HG03442 (cell line): ENCODE measurements at regions not wholly inside any gene's neighbourhood (a gene's known extent, or its start where the extent isn't known, plus 50 kb on each side); places are given as distances from the start of the nearest gene placed in this dataset.
"Not testable (repeated sequence)": the region's sequence is repeated elsewhere in the genome, so short reads cannot be mapped to it uniquely, and the experiment has no call there.

ENCODE experiments used
- ATAC-seq: cut with Tn5 transposase; IDR thresholded peaks from one replicate; pipeline ENCODE4 v1.9.1; 2021; ENCODE audit warnings: mild to moderate bottlenecking, moderate library complexity; ENCODE audit not compliant: unreplicated experiment

DNA sequence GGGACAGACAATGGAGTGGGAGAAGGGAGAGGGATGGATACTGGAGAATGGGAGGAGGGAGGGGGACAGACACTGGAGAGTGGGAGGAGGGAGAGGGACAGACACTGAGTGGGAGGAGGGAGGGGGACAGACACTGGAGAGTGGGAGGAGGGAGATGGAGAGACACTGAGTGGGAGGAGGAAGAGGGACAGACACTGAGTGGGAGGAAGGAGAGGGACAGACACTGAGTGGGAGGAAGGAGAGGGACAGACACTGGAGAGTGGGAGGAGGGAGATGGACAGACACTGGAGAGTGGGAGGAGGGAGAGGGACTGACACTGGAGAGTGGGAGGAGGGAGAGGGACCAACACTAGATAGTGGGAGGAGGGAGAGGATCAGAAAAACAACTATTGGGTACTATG lies 426.7 kb upstream of the PMFBP1 start:
- ATAC-seq, result no peak

DNA sequence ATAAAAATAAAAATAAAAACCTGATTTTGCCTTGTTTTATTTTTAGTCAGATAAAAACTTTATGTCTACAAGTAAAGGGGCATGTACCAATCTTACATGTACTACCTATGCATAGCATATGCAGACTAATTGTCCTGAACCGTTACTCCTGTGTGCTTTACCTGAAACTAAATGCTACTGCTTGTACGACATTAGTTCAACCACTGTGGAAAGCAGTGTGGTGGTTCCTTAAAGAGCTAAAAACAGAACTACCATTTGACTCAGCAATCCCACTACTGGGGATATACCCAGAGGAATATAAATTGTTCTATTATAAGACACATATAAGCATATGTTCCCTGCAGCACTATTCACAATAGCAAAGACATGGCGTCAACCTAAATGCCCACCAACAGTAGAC lies 426.0 kb upstream of the PMFBP1 start:
- no peak for ATAC-seq

DNA sequence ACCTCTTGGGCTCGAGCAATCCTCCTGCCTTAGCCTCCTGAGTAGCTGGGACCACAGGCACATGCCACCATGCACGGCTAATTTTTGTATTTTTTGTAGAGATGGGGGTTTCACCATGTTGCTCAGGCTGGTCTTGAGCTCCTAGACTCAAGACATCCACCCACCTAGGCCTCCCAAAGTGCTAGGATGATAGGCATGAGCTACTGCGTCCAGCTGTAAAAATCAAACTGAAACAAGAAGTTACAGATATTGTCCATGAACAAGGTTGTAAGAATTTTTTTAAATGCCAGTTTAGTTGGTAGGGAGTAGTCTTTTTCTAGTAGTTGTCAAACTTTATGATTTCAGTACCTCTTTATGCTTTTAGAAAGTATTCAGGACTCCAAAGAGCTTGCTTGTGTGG lies 424.4 kb upstream of the PMFBP1 start:
- no peak for ATAC-seq

DNA sequence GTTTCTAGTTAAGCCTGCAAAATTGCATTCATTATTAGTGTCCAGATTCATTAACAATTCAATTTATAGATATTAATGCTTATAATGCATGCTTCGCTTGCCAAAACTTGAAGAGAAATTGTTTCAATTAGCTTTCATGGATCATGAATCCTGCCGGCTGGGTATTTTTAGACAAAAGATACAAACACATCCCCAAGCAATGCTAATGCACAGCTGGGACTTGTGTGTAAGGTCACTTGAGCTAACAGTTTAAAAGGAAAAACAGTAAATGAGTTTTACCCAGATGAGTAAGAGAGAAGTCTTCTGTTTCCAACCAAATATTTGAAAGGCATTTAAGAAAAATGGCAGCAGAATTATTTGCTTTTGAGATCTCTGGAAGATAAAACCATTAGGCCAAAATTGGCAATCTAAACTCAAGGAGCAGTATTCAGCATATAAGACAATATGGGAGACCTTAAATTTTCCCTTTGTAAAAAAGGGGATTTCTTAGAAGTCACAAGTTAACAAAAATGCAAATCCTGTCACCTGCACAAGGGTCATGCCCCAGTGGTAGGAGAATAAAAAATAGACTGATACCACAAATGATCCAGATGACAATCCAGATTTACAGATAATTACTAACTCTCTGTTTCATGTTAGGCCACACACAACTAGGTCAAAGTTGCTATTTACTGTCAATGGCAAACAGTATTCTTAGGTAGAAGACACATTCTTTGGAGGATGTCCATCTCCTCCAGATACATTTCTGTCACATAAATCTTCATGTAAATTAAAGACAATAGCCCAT lies 418.4 kb upstream of the PMFBP1 start:
- peak; percentile 82 for ATAC-seq

DNA sequence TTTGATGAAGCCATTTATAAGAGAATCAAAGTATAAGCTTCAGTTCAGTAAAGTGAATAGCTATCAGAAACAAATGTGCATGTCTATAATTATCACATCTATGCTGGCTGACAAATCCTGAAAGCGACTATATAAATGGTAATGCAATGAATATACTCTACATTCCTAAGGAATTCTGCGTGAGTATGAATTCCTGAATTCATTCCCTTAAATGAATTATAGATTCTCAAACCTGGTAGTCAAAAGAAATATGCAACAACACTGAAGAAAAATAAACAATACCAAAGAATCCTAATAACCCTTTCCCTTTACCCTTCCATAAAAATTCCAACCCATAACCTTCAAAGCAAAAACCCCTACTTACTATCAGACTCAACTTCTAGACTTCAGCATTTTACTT lies 416.6 kb upstream of the PMFBP1 start:
- no peak for ATAC-seq

DNA sequence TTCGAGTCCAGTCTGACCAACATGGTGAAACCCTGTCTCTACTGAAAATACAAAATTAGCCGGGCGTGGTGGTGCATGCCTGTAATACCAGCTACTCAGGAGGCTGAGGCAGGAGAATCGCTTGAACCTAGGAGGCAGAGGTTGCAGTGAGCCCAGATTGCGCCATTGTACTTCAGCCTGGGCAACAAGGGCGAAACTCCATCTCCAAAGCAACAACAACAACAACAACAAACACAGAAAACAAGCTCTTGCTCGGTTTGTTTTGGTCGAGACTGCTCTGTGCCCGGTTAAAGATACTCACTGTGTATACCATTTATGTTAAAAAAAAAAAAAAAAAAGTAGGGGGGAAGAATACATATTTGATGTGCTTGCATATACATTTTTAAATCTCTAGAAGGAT lies 406.1 kb upstream of the PMFBP1 start:
- not testable (repeated sequence) for ATAC-seq

DNA sequence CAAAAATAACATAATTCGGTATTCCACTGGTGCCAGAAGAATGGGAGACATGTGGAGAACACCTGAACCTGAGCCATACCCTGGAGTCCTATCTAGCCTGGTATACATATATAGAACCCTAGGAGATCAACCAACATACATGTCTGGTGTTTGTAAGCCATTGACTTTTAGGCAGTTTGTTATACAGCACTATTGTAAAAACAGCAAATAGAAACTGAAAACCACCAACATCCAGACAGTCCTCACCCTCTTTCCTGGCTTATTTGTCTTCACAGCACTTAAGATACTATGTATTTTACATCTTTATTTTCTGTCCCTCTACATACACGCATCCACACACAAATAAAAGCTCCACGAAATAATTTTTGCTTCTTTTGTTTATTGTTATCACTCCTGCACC lies 404.2 kb upstream of the PMFBP1 start:
- no peak for ATAC-seq

DNA sequence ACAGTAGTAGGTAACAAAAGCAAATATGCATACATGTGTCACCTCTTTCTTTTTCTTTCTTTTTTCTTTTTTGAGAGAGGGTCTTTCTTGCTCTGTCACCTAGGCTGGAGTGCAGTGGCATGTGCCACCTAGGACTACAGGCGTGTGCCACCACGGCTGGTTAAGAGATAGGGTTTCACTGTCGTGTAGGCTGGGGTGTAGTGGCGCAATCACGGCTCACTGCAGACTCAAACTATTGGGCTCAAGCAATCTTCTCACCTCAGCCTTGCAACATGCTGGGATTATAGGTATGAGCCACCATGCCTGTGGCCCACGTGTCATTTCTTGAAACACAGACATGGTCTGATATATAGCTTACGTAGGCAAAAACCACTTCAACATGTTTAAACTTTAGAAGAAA lies 397.7 kb upstream of the PMFBP1 start:
- ATAC-seq, result no peak

DNA sequence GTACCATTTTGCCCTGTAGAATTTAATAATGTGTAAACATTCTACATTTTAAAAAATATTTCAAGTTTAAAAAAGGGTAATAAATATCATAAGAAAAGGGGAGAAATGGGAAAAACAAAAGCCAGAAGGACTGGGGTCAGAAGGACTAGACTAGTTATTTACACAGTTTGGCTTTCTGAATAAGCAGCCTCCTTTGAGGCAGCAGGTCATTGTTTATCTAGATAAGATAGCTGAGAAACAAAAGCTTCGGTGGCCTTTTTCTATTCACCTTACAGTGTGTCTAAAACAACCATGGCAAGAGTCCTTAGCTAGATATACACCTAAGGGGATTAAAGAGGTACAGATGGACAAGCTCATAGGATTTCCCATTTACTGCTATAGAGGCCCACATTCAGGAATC lies 396.5 kb upstream of the PMFBP1 start:
- ATAC-seq, result no peak

DNA sequence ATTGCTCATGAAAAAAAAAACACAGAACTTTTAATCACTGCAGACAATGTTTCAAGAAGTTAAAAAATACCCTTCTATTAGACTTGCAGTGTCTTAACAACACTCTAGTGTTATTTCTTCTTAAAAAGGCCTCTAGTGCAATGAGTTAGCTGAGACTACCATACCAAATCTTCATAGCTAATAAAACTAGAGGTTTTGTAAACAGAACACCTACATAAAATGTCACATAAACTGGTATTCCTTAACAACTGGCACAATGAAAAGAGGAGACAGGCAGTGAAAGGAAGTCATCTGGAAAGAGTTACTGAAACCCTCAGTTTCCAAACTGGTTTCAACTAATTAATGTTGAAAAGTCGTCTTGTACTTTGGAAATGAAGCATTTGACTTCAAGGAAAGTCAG lies 394.2 kb upstream of the PMFBP1 start:
- no peak for ATAC-seq

DNA sequence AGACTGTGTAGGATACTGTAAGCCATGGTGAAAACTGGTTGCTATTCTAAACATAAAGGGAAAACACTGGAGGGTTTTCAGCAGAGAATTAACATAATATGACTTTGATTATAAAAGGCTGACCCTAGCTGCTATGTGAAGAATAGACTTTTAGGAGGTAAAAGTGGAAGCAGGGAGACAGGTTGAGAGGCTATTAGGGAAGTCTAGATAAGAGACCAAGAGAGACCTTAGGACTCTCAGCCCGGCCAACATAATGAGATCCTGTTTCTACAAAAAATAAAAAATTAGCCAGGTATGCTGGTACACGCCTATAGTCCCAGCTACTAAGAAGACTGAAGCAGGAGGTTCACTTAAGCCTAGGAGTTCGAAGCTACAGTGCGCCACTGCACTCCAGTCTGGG lies 393.2 kb upstream of the PMFBP1 start:
- ATAC-seq, result no peak

DNA sequence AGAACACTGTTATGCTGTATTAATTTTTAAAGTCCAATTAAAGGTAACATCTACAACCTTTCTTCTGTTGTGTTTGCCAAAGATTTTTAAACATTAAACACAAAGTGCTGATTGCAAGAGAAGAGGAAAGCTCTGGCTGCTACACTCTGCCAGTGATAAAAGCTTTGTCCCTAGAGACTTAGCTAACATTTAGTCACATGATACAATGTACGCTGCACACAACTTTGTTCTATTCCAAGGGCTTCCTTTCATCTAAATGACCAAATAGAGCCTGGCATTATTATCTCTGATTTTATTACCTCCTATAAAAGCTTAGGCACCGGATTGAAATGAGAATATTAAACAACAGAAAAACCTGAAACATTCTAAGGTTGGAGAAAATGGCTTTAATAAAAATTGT lies 388.7 kb upstream of the PMFBP1 start:
- ATAC-seq, result no peak

DNA sequence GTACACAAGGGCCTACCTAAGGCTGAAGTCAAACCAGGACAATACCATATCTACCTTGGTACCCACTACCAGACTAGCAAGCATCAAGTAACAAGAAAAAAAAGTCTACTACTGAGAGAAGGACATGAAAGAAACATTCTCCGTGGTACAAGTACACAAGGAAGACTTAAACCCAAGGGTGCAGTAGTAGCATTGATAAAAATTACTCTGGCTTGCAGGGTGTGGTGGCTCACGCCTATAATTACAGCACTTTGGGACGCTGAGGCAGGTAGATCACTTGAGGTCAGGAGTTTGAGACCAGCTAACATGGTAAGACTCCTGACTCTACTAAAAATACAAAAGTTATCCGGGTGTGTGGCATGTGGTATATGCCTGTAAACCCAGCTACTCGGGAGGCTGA lies 386.5 kb upstream of the PMFBP1 start:
- no peak for ATAC-seq

DNA sequence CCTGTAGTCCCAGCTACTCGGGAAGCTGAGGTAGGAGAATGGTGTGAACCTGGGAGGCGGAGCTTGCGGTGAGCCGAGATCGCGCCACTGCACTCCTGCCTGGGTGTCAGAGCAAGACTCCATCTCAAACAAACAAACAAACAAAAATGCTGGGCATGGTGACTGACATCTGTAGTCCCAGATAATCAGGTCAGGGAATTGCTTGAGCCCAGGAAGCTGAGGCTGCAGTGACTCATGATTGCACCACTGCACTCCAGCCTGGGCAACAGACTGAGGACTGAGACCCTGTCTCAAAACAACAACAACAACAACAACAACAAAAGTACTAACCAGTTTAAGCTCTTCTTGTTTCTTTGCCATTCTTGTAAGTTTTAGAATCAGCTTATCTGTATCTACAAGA lies 383.0 kb upstream of the PMFBP1 start:
- no peak for ATAC-seq

DNA sequence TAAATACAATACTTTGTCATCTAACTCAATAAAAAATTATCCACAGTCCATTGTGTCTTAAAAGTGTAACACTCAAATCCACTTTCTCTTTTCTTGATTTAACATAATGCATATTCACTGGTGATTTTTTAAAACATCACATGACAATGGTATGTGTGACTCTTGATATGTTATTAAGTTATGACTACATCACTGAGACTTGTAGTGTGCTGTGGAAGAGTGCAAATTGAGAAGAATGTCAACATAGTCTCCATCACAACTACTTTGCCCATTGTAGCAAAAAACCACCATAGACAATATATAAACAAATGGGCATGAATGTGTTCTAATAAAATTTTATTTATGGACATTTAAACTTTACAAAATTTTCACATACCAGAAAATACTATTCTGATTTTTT lies 380.7 kb upstream of the PMFBP1 start:
- no peak for ATAC-seq

DNA sequence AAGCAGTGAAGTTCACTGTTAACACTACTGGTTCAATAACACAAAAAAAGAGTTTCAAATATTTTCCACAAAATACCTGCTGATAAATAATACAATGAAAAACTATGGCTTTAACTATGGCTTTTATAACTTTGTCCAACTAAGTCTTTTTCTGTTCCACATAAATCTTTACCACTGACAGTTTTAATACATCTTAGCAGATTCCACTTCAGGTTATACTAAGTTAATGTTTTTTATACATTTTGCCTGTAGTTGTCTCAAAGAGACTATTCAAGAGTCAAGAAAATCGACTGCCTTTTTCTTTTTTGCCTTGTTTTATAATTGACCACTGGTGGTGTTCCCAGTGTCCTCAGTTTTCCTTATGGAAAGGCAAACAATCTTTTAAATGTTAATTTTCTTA lies 379.7 kb upstream of the PMFBP1 start:
- ATAC-seq, result no peak

DNA sequence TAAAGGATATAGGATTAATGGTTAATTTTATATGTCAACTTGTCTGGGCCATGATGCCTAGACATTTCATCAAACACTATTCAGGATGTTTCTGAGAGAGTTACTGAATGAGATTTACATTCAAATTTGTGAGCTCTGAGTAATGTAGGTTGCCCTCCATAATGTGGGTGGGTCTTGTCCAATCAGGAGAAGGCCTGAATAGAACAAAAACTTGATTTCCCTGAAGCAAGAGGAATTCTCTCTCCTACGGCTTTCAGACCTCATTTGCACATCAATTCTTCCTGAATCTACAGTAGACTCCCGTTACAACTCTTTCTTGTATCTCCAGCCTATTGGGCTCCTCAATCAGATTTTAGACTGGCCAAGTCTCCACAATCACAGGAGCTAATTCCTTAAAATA lies 377.9 kb upstream of the PMFBP1 start:
- no peak for ATAC-seq

DNA sequence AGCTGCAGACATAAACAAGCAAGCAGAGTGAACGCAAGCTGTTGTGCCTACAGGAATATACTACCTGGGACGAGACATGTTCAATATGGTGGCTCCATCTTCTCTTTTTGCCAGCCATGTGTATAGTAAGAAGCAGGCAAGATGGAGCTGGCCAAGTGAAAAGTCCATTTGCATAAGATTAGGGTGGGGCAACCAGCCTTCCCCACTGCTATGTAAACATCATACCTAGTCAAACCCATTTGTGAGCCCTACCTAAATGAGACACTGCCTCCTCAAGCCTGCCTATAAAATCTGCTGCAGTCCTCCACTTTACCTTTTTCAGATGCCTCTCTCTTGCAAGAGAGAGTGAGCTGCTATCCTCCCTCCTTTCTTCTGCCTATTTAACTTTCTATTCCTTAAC lies 370.1 kb upstream of the PMFBP1 start:
- ATAC-seq, result no peak

DNA sequence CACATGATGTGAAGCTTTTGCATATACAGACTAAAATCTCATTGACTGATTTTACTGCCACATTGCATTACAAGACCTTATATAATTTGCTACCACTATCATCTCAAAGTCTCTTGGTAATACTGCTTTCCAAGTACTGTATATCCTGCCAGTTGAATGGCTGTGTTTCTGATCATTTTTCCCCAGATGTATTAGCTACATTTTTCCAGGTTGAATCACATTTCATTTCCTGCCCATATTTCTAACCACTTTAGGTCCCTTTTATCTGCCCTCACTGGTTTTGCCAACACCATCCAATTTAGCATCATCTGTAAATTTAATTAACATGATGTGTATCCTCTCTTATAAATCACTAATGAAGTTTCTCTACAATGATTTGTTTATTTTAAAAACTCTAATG lies 365.7 kb upstream of the PMFBP1 start:
- ATAC-seq, result no peak

DNA sequence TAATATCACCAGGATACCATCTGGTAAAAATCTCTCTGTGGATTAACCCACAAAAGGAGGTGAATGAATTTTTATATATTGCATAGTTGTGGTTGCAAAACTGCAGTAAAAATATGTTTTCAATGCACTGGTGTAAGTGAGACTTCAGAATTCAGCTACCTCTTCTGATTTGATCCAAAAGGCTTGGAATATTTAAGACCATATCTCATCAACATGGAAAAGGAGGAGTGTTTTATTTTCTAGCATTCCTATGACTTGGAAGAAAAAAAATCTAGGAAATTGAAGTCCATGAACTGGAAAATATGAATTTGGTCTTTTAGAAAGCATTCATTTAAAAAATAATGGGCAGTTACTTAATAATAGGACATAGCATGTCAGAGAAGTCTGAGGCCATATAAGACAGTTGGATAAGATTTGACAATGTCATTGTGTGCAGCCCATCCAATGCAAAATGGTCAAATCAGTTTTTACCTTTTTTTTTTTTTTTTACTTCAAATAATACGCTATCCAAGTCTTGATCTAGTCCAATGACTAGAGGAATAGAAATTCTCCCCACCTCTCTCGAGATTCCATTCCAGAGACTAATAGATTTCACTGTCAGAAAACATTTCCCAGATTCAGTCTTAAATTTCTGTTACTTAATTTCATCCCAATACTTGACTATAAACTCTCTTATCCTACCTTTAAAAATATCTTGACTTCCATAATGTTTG lies 364.9 kb upstream of the PMFBP1 start:
- ATAC-seq, result no peak

DNA sequence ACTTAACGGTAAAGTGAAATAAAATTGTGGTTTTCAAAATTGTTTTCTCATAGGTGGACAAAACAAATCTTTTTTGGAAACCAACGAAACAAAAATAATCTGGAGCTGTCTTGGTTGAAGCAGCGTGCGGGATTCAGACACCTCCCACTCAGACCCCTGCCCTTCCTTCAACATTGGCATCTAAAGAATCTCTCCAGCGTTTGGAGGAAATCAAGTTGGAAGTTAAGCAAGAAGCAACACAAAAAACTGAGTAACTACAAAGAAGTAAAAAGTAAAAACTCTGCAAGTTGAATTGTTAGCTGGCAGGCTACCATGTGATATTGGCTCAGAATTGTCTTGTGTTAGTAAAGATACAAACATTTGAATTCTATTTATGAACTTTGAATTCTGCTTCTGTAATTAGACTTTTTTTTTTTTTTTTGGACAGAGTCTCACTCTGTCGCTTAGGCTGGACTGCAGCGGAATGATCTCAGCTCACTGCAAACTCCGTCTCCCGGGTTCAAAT lies 361.0 kb upstream of the PMFBP1 start:
- no peak for ATAC-seq

DNA sequence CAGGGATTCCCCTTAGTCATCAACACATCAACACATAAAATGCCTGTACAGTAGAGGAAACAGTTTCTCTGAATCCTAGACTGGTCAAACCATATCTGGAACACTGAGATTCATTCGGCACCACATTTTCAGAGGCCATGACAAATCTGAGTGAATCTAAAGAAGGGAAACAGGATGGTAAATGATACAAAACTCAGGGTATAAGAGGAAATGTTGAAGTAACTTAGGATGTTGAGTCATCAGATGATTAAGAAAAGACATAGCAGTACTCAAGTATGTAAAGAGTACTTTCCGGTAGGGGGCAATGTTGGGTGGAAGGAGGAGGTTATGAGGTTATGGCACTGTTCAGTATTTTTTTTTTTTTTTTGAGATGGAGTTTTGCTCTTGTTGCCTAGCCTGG lies 358.5 kb upstream of the PMFBP1 start:
- no peak for ATAC-seq

DNA sequence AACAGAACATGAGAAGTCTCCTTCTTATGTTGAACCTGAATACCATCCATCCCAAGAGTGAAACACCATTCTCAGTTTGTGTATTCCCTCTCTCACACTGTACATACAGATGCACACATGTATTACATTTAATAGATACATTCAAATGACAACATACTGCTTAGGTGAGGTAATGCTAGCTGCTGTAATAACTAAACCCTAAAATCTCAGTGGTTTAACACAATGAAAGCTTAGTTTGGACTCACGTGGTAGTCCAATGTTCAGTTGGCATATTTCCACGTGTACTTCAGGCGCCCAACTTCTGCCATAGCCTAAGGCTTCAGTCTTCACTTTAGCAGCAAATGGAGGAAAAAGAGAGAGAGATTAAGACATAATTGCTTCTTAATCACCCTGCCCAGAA lies 351.1 kb upstream of the PMFBP1 start:
- ATAC-seq, result no peak
